ENCODE measurements at regions not wholly inside any gene's neighbourhood (a gene's known extent, or its start where the extent isn't known, plus 50 kb on each side); places are given as distances from the start of the nearest gene placed in this dataset.
"Not testable (repeated sequence)": the region's sequence is repeated elsewhere in the genome, so short reads cannot be mapped to it uniquely, and the experiment has no call there.

DNA sequence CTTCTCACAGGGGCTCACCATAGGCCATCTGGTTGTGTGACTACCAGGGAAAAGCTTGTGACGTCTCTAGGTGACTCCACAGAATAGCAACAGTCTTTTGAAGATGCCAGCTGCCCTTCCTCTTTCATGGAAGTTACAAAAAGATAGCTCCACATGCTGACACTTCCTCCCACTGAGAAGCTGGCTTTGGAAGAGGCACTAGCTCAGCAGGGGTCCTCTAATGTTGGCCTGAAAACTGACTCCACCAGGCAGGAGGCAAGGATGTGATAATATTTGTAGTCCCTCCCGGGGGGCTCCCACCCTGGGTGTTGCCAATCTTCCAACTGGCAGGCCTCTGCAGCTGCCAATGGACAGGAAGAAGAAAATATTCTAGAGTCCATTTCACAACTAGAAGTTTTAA lies 343.5 kb downstream of the NEK10 start:
- Histone ChIP-seq H3K27me3 (no peaks in the 10 kb centered on the region), H3K4me3 (no peak overlapping the region), H3K36me3 (no peaks in the 10 kb centered on the region), H3K27ac (no peak overlapping the region), H3K4me1 (no peaks in the 10 kb centered on the region), H3K9me3 (no peaks in the 10 kb centered on the region)
- DNase-seq (no peak), ATAC-seq (ENCODE audit: low FRiP score in 2 of 2) (no peak)
- TF ChIP-seq POLR2A (IDR thresholded peaks at IDR 0.05) (no peak), POLR2AphosphoS5 (IDR thresholded peaks at IDR 0.05) (no peak), EP300 (IDR thresholded peaks at IDR 0.05) (no peak)
- TF ChIP-seq, protein P1, sequence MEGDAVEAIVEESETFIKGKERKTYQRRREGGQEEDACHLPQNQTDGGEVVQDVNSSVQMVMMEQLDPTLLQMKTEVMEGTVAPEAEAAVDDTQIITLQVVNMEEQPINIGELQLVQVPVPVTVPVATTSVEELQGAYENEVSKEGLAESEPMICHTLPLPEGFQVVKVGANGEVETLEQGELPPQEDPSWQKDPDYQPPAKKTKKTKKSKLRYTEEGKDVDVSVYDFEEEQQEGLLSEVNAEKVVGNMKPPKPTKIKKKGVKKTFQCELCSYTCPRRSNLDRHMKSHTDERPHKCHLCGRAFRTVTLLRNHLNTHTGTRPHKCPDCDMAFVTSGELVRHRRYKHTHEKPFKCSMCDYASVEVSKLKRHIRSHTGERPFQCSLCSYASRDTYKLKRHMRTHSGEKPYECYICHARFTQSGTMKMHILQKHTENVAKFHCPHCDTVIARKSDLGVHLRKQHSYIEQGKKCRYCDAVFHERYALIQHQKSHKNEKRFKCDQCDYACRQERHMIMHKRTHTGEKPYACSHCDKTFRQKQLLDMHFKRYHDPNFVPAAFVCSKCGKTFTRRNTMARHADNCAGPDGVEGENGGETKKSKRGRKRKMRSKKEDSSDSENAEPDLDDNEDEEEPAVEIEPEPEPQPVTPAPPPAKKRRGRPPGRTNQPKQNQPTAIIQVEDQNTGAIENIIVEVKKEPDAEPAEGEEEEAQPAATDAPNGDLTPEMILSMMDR (IDR thresholded peaks at IDR 0.05): no peak
- 53 to 76% methylated on average over 1 to 2 of the region's 2 CpGs for WGBS, 2 donors

DNA sequence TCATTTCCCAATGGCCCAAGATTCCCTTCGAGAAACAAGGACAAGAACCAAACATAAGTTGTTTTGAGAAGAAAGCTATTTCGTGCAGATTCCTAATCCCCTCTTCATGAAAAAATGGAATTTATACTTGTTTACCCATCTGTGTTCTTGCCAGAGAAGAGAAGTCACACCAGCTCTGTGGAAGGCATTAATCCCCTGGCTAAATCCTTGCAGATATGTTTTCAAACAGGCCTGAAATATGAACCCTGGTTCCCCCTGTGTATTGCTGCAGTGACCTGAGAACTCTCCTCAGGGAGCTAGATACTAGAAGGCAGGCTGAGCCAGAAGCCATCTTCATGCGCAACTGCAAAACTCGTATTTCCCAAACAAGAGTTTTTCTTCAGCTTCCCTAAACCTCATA lies 337.7 kb downstream of the NEK10 start:
- WGBS, 2 donors: 65 to 71% methylated on average over 4 of the region's 4 CpGs
- H3K4me3 ChIP-seq: no peak overlapping the region
- no peaks in the 10 kb centered on the region for H3K9me3 ChIP-seq
- no peaks in the 10 kb centered on the region for H3K36me3 ChIP-seq
- no peak overlapping the region for H3K27ac ChIP-seq
- H3K4me1 ChIP-seq: no peaks in the 10 kb centered on the region
- H3K27me3 ChIP-seq: no peaks in the 10 kb centered on the region
- ATAC-seq (ENCODE audit: low FRiP score in 2 of 2) (no peak), DNase-seq (no peak)
- TF ChIP-seq, protein P1 (IDR thresholded peaks at IDR 0.05): no peak
- TF ChIP-seq POLR2A (IDR thresholded peaks at IDR 0.05): no peak
- TF ChIP-seq EP300 (IDR thresholded peaks at IDR 0.05): no peak
- no peak for TF ChIP-seq POLR2AphosphoS5 (IDR thresholded peaks at IDR 0.05)

DNA sequence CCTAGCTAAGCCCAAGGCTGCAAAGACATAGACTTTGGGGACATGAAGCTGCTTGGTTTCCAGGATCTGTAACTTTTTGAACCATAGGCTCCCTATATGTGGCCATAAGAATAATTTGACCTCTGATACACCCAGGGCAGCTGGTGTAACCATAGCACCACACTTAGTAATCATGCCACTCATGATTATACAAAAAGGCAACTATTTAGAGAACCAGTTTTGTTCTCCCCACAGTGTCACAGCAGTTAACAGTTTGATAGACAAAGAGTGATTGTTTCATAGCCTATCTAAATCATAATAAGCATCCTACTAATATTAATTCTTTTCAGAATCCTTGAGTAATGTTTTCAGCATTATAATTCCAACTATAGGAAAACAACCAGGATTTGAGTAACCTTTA lies 334.9 kb downstream of the NEK10 start:
- Histone ChIP-seq H3K4me3 (no peak overlapping the region), H3K9me3 (no peaks in the 10 kb centered on the region), H3K27ac (no peak overlapping the region), H3K4me1 (no peaks in the 10 kb centered on the region), H3K27me3 (no peaks in the 10 kb centered on the region), H3K36me3 (no peaks in the 10 kb centered on the region)
- DNase-seq (no peak), ATAC-seq (ENCODE audit: low FRiP score in 2 of 2) (no peak)
- TF ChIP-seq EP300 (IDR thresholded peaks at IDR 0.05) (no peak), POLR2AphosphoS5 (IDR thresholded peaks at IDR 0.05) (no peak), POLR2A (IDR thresholded peaks at IDR 0.05) (no peak)
- TF ChIP-seq, protein P1 (IDR thresholded peaks at IDR 0.05): no peak

DNA sequence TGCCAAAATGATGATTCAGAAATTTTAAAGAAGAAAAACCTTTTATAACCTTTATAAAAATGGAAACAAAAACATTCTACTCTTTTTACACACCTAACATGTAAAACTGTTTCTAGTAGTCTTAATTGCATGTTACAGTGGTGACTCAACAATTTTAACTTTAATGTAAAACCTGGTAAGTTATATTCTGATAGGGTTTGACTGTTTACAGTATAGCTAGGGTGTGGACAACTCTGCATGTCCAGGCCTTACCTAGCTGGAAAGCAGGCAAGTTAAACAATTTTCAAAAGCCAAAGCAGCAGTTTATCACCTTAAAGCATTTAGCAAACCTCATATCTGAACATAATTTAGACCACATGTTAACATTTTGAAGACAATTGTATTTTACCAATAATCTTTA lies 328.5 kb downstream of the NEK10 start:
- no peak for ATAC-seq (ENCODE audit: low FRiP score in 2 of 2)
- Histone ChIP-seq H3K27ac (no peak overlapping the region), H3K27me3 (no peaks in the 10 kb centered on the region), H3K9me3 (no peaks in the 10 kb centered on the region), H3K4me3 (no peak overlapping the region), H3K4me1 (no peaks in the 10 kb centered on the region), H3K36me3 (no peaks in the 10 kb centered on the region)
- TF ChIP-seq EP300 (IDR thresholded peaks at IDR 0.05): no peak
- TF ChIP-seq POLR2AphosphoS5 (IDR thresholded peaks at IDR 0.05): no peak
- TF ChIP-seq POLR2A (IDR thresholded peaks at IDR 0.05): no peak
- TF ChIP-seq, protein P1 (IDR thresholded peaks at IDR 0.05): no peak
- DNase-seq: no peak

DNA sequence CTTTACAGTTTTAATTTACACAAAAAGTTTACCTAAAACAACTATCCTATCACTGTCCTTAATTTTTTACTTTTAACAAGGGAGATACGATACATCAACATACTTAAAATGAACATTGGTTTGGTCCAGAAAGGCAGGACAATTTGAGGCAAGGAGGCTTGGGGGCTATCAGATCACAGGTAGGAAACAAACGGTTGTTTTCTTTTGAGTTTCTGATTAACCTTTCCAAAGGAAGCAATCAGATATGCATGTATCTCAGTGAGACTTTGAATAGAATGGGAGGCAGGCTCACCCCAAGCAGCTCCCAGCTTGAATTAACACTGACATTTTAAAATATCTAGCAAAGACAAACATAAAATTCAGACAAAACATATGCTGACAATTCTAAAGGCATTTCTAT lies 326.6 kb downstream of the NEK10 start:
- not testable (repeated sequence) for H3K36me3 ChIP-seq; DNase-seq; H3K4me1 ChIP-seq; H3K27me3 ChIP-seq; H3K9me3 ChIP-seq; ATAC-seq (ENCODE audit: low FRiP score in 2 of 2); H3K27ac ChIP-seq; H3K4me3 ChIP-seq
- 62 to 68% methylated on average over 2 of the region's 2 CpGs for WGBS, 2 donors
